WTC11 (cell line): ENCODE measurements at regions not wholly inside any gene's neighbourhood (a gene's known extent, or its start where the extent isn't known, plus 50 kb on each side); places are given as distances from the start of the nearest gene placed in this dataset.
"Not testable (repeated sequence)": the region's sequence is repeated elsewhere in the genome, so short reads cannot be mapped to it uniquely, and the experiment has no call there.

Experiments used
- ATAC-seq: fragments of 200-7000 bp; cut with Tn5 transposase; 2 replicates; pipeline ENCODE4 v1.10.0; 2021; ENCODE audit warnings: mild to moderate bottlenecking, moderate library complexity
- CTCF ChIA-PET: fragments of 300-600 bp; sonication (Branson Sonifier 250); formaldehyde crosslinking; loops from one replicate; lab custom pipeline; 2021; ENCODE audit warnings: antibody characterized with exemption; lab: Charles Lee
- POLR2A ChIA-PET: fragments of 350-600 bp; sonication (Branson Sonifier 250); formaldehyde crosslinking; loops from one replicate; lab custom pipeline; 2021; ENCODE audit warnings: antibody characterized with exemption; lab: Charles Lee
- DNase-seq: peaks from one replicate; pipeline ENCODE4 v3.0.0; 2021; ENCODE audit warnings: low spot score
- H3K27ac Mint-ChIP-seq: 2 replicates; pipeline ENCODE4 v1.8.0; 2021; ENCODE audit warnings: mixed read lengths
- H3K27me3 Mint-ChIP-seq: 2 replicates; pipeline ENCODE4 v1.8.0; 2021; ENCODE audit warnings: low read depth, mild to moderate bottlenecking, moderate library complexity, mixed read lengths
- H3K36me3 Mint-ChIP-seq: 2 replicates; pipeline ENCODE4 v1.8.0; 2021; ENCODE audit warnings: mixed read lengths
- H3K4me1 Mint-ChIP-seq: 2 replicates; pipeline ENCODE4 v1.8.0; 2022; ENCODE audit warnings: mixed read lengths
- H3K4me3 Mint-ChIP-seq: 2 replicates; pipeline ENCODE4 v1.8.0; 2021; ENCODE audit warnings: mild to moderate bottlenecking, moderate library complexity, mixed read lengths
- H3K9me3 Mint-ChIP-seq: 2 replicates; pipeline ENCODE4 v1.8.0; 2021; ENCODE audit warnings: mixed read lengths
- EMX1 ChIP-seq: fragments of 250-450 bp; sonication (Bioruptor Pico); IDR thresholded peaks from 2 replicates; pipeline ENCODE4 v1.8.0; 2021; ENCODE audit warnings: mild to moderate bottlenecking
- NFYB ChIP-seq: sonication (generic); formaldehyde crosslinking; conservative IDR thresholded peaks from 2 replicates; pipeline ENCODE4 v1.8.0; 2022; ENCODE audit warnings: low read depth, missing genetic modification reagents
- NR1H2 ChIP-seq: sonication (generic); formaldehyde crosslinking; IDR thresholded peaks from 2 replicates; pipeline ENCODE4 v1.9.0; 2021; ENCODE audit warnings: mild to moderate bottlenecking, moderate library complexity, missing genetic modification reagents
- RORB ChIP-seq: fragments of 250-450 bp; sonication (Bioruptor Pico); IDR thresholded peaks from 2 replicates; pipeline ENCODE4 v1.9.0; 2021; ENCODE audit warnings: mild to moderate bottlenecking
- SOX15 ChIP-seq: fragments of 250-450 bp; sonication (Bioruptor Pico); IDR thresholded peaks from 2 replicates; pipeline ENCODE4 v1.9.0; 2021; ENCODE audit warnings: mild to moderate bottlenecking
- ZNF512 ChIP-seq: sonication (generic); formaldehyde crosslinking; IDR thresholded peaks from 2 replicates; pipeline ENCODE4 v1.8.1; 2022; ENCODE audit warnings: missing genetic modification reagents, borderline replicate concordance
- ZNF671 ChIP-seq: fragments of 250-450 bp; sonication (Bioruptor Pico); IDR thresholded peaks from 2 replicates; pipeline ENCODE4 v1.8.0; 2021; ENCODE audit warnings: mild to moderate bottlenecking
- TF ChIP-seq, protein P1 (sequence below): sonication (generic); formaldehyde crosslinking; IDR thresholded peaks from 2 replicates; pipeline ENCODE4 v1.8.1; 2022; ENCODE audit warnings: mild to moderate bottlenecking, missing genetic modification reagents, moderate library complexity, borderline replicate concordance
- TF ChIP-seq, protein P2 (sequence below): sonication (generic); formaldehyde crosslinking; IDR thresholded peaks from 2 replicates; pipeline ENCODE4 v1.8.0; 2022; ENCODE audit warnings: mild to moderate bottlenecking, missing genetic modification reagents
- TF ChIP-seq, protein P3 (sequence below): fragments of 200-600 bp; IDR thresholded peaks from 2 replicates; pipeline ENCODE4 v1.8.0; 2022; ENCODE audit warnings: antibody characterized with exemption

DNA sequence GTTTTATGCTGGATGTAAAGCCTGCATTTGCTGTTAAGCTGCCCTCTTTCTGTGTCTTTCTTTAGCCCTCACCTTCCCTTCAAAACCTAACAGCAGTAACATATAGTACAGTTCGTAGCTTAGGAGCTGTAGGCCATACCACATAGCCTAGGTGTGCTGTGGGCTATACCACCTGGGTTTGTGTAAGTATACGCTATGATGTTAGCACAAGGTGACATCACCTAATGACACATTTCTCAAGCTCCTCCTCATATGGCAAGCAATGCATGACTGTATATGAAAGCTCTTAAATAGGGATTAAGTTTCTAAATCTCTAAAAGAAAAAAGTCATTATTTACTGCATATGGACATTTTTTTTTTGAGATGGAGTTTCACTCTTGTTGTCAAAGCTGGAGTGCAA is 57.8 kb upstream of the TMEM97 start:
- ATAC-seq: no peak
- POLR2A ChIA-PET: no interaction called here

DNA sequence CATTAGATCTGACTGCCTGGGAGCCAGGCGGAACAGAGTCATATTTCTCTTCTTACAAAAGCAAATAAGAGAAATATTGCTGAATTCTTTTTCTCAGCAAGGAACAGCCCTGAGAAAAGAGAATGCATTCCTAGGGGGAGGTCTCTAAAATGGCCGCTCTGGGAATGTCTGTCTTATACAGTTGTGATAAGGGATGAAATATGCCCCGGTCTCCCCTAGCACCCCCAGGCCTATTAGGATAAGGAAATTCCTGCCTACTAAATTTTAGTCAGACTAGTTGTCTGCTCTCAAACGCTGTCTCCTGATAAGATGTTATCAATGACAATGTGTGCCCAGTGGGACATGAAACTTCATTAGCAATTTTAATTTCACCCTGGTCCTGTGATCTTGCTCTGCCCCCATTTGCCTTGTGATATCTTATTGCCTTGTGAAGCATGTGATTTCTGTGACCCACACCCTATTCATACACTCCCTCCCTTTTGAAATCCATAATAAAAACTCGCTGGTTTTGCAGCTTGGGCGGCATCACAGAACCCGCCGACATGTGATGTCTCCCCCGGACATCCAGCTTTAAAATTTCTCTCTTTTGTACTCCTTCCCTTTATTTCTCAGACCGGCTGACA is 56.8 kb upstream of the TMEM97 start:
- Mint-ChIP-seq H3K36me3 (peaks cover 48% of the 10 kb centered on the region), H3K27me3 (peaks cover 15% of the 10 kb centered on the region), H3K9me3 (peaks cover 58% of the 10 kb centered on the region)
- ATAC-seq, DNase-seq, H3K4me3 Mint-ChIP-seq, H3K4me1 Mint-ChIP-seq, H3K27ac Mint-ChIP-seq, POLR2A ChIA-PET: not testable (repeated sequence)
- CTCF ChIA-PET: interaction anchor here (1.4 kb wide), 1 partner anchor 13 kb away, joined by 3 read pairs; no protein-coding TSS in a partner anchor

More for the DNA sequence above, 57.8 kb upstream of the TMEM97 start:
- H3K4me1 Mint-ChIP-seq: no peaks in the 10 kb centered on the region
- peaks cover 38% of the 10 kb centered on the region for H3K36me3 Mint-ChIP-seq
- no peak for DNase-seq
- no peak overlapping the region for H3K27ac Mint-ChIP-seq
- H3K4me3 Mint-ChIP-seq: no peak overlapping the region
- peaks cover 12% of the 10 kb centered on the region for H3K27me3 Mint-ChIP-seq
- TF ChIP-seq, protein P1, sequence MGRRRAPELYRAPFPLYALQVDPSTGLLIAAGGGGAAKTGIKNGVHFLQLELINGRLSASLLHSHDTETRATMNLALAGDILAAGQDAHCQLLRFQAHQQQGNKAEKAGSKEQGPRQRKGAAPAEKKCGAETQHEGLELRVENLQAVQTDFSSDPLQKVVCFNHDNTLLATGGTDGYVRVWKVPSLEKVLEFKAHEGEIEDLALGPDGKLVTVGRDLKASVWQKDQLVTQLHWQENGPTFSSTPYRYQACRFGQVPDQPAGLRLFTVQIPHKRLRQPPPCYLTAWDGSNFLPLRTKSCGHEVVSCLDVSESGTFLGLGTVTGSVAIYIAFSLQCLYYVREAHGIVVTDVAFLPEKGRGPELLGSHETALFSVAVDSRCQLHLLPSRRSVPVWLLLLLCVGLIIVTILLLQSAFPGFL: no peak
- TF ChIP-seq ZNF671 (CRISPR knock-in tag) (no peak), RORB (CRISPR knock-in tag) (no peak), EMX1 (CRISPR knock-in tag) (no peak), NFYB (CRISPR knock-in tag) (no peak), SOX15 (CRISPR knock-in tag) (no peak), ZNF512 (CRISPR knock-in tag) (no peak), NR1H2 (CRISPR knock-in tag) (no peak)
- TF ChIP-seq, protein P2, sequence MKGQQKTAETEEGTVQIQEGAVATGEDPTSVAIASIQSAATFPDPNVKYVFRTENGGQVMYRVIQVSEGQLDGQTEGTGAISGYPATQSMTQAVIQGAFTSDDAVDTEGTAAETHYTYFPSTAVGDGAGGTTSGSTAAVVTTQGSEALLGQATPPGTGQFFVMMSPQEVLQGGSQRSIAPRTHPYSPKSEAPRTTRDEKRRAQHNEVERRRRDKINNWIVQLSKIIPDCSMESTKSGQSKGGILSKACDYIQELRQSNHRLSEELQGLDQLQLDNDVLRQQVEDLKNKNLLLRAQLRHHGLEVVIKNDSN: no peak
- TF ChIP-seq, protein P3, sequence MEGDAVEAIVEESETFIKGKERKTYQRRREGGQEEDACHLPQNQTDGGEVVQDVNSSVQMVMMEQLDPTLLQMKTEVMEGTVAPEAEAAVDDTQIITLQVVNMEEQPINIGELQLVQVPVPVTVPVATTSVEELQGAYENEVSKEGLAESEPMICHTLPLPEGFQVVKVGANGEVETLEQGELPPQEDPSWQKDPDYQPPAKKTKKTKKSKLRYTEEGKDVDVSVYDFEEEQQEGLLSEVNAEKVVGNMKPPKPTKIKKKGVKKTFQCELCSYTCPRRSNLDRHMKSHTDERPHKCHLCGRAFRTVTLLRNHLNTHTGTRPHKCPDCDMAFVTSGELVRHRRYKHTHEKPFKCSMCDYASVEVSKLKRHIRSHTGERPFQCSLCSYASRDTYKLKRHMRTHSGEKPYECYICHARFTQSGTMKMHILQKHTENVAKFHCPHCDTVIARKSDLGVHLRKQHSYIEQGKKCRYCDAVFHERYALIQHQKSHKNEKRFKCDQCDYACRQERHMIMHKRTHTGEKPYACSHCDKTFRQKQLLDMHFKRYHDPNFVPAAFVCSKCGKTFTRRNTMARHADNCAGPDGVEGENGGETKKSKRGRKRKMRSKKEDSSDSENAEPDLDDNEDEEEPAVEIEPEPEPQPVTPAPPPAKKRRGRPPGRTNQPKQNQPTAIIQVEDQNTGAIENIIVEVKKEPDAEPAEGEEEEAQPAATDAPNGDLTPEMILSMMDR: no peak
- CTCF ChIA-PET: interaction anchor here (1.0 to 1.4 kb wide), 2 partner anchors 10 to 11 kb away, joined by 3 to 6 read pairs; no protein-coding TSS in a partner anchor
- H3K9me3 Mint-ChIP-seq: peaks cover 48% of the 10 kb centered on the region

DNA sequence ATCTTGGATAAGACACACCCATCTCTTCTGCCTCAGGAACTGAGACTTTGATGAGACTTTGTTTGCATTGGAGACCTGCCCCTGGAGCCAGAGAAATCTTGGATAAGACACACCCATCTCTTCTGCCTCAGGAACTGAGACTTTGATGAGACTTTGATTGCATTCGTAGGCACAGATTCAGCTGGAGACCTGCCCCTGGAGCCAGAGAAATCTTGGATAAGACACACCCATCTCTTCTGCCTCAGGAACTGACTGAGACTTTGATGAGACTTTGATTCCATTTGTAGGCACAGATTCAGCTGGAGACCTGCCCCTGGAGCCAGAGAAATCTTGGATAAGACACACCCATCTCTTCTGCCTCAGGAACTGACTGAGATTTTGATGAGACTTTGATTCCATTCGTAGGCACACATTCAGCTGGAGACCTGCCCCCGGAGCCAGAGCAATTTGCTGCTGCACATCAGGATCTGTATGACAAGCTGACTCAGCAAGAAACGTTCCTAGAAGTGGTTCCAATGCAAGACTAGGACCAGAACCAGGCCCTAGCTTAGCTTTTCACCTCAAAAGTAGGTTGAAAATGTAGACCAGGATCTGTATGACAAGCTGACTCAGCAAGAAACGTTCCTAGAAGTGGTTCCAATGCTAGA is 54.0 kb upstream of the TMEM97 start:
- H3K27ac Mint-ChIP-seq, DNase-seq, POLR2A ChIA-PET, ATAC-seq, H3K4me1 Mint-ChIP-seq, H3K4me3 Mint-ChIP-seq: not testable (repeated sequence)
- Mint-ChIP-seq H3K27me3 (peaks cover 19% of the 10 kb centered on the region), H3K36me3 (peaks cover 68% of the 10 kb centered on the region), H3K9me3 (peaks cover 84% of the 10 kb centered on the region)
- CTCF ChIA-PET: interaction anchor here (1.5 kb wide), 1 partner anchor 14 kb away, joined by 5 read pairs; no protein-coding TSS in a partner anchor

- CTCF ChIA-PET: interaction anchor here (1.5 kb wide), 1 partner anchor 15 kb away, joined by 5 read pairs; no protein-coding TSS in a partner anchor
- Mint-ChIP-seq H3K36me3 (peaks cover 68% of the 10 kb centered on the region), H3K27me3 (peaks cover 22% of the 10 kb centered on the region), H3K9me3 (peaks cover 87% of the 10 kb centered on the region)
- DNase-seq, H3K4me3 Mint-ChIP-seq, POLR2A ChIA-PET, ATAC-seq, H3K4me1 Mint-ChIP-seq, H3K27ac Mint-ChIP-seq: not testable (repeated sequence)
These were observed 53.0 kb upstream of the TMEM97 start for GRCh38 chr17:28265856-28266546.

- H3K4me3 Mint-ChIP-seq, POLR2A ChIA-PET, H3K4me1 Mint-ChIP-seq, ATAC-seq, DNase-seq, H3K27ac Mint-ChIP-seq: not testable (repeated sequence)
- CTCF ChIA-PET: interaction anchor here (1.5 kb wide), 1 partner anchor 15 kb away, joined by 5 read pairs; no protein-coding TSS in a partner anchor
- Mint-ChIP-seq H3K27me3 (peaks cover 19% of the 10 kb centered on the region), H3K36me3 (peaks cover 63% of the 10 kb centered on the region), H3K9me3 (peaks cover 84% of the 10 kb centered on the region)
These were observed 52.5 kb upstream of the TMEM97 start for GRCh38 chr17:28266547-28266920.

- POLR2A ChIA-PET, DNase-seq, H3K27ac Mint-ChIP-seq, H3K4me1 Mint-ChIP-seq, ATAC-seq, CTCF ChIA-PET, H3K4me3 Mint-ChIP-seq: not testable (repeated sequence)
- peaks cover 78% of the 10 kb centered on the region for H3K9me3 Mint-ChIP-seq
- H3K36me3 Mint-ChIP-seq: peaks cover 57% of the 10 kb centered on the region
- H3K27me3 Mint-ChIP-seq: peaks cover 17% of the 10 kb centered on the region; the same call in 1 of the 2 replicates
These were observed 51.9 kb upstream of the TMEM97 start for GRCh38 chr17:28266926-28267719.
